ENCODE measurements at regions not wholly inside any gene's neighbourhood (a gene's known extent, or its start where the extent isn't known, plus 50 kb on each side); places are given as distances from the start of the nearest gene placed in this dataset.
"Not testable (repeated sequence)": the region's sequence is repeated elsewhere in the genome, so short reads cannot be mapped to it uniquely, and the experiment has no call there.

GRCh38 chr12:65733643-65734042, 90.6 kb upstream of the HMGA2 start:
- H3K9me3 ChIP-seq (ENCODE audit: control insufficient read depth, low read length); H3K36me3 ChIP-seq (ENCODE audit: control insufficient read depth, insufficient read depth, low read length); H3K4me3 ChIP-seq (ENCODE audit: extremely low read depth, insufficient read depth, low read length, poor library complexity, severe bottlenecking); H3K27ac ChIP-seq (ENCODE audit: low read depth, low read length, severe bottlenecking); H3K4me1 ChIP-seq (ENCODE audit: control insufficient read depth, insufficient read depth, low read length, poor library complexity, severe bottlenecking): not testable (repeated sequence)
- 86 to 100% methylated on average over 1 of the region's 2 CpGs for WGBS, 2 experiments (ENCODE audit: insufficient coverage in 2 of 2)

DNA sequence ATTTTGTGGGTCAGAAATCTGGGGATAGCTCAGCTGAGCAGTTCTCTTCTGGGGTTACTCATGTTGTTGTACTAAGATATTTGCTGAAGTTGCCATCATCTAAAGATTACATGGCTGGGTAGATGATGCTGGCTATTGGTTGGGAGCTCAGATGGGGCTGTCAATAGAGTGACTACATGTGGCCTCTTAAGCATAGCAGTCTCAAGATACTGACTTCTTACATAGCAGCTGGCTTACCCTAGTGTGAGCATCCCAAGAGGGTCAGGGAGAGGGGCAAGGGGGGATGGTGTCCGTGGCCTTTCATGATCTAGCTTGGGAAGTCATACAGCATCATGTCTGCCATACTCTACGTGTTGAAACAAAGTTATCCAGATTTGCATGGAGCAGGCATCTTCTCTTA, 90.1 kb upstream of the HMGA2 start:
- H3K4me3 ChIP-seq (ENCODE audit: extremely low read depth, insufficient read depth, low read length, poor library complexity, severe bottlenecking) = no peak overlapping the region
- H3K9me3 ChIP-seq (ENCODE audit: control insufficient read depth, low read length) = no peaks in the 10 kb centered on the region
- 95 to 100% methylated on average over 1 to 2 of the region's 2 CpGs for WGBS, 2 experiments (ENCODE audit: insufficient coverage in 2 of 2)
- no peaks in the 10 kb centered on the region for H3K4me1 ChIP-seq (ENCODE audit: control insufficient read depth, insufficient read depth, low read length, poor library complexity, severe bottlenecking)
- H3K27ac ChIP-seq (ENCODE audit: low read depth, low read length, severe bottlenecking) = no peak overlapping the region
- H3K36me3 ChIP-seq (ENCODE audit: control insufficient read depth, insufficient read depth, low read length) = no peaks in the 10 kb centered on the region

- Histone ChIP-seq H3K27ac (ENCODE audit: low read depth, low read length, severe bottlenecking) (no peak overlapping the region), H3K4me3 (ENCODE audit: extremely low read depth, insufficient read depth, low read length, poor library complexity, severe bottlenecking) (no peak overlapping the region), H3K36me3 (ENCODE audit: control insufficient read depth, insufficient read depth, low read length) (no peaks in the 10 kb centered on the region), H3K9me3 (ENCODE audit: control insufficient read depth, low read length) (no peaks in the 10 kb centered on the region), H3K4me1 (ENCODE audit: control insufficient read depth, insufficient read depth, low read length, poor library complexity, severe bottlenecking) (peaks cover 8% of the 10 kb centered on the region)
- WGBS, 2 experiments (ENCODE audit: insufficient coverage in 2 of 2) = no CpG with 5 or more reads among the region's 4 CpGs
Observed at GRCh38 chr12:65739606-65740005, 84.7 kb upstream of the HMGA2 start.

DNA sequence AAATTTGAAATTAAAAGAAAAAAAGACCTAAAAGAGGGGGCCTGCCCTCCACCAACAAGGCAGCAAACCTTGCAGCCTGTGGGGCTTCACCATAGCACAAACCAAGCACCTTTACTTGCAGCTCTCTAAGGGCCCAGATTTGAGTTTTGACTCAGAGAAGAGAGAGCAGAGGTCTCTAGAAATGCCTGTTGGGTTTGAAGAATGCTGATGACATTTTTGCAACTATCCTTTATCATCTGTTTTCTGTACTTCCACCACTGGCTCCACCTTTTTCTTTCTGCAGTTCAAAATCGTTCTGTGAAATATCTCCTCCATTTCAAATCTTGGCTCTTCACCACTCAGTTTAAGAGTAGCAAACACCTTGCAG, 83.8 kb upstream of the HMGA2 start:
- no peaks in the 10 kb centered on the region for H3K9me3 ChIP-seq (ENCODE audit: control insufficient read depth, low read length)
- no peaks in the 10 kb centered on the region for H3K36me3 ChIP-seq (ENCODE audit: control insufficient read depth, insufficient read depth, low read length)
- 29 to 73% methylated on average over 1 of the region's 1 CpG for WGBS, 2 experiments (ENCODE audit: insufficient coverage in 2 of 2)
- peaks cover 8% of the 10 kb centered on the region for H3K4me1 ChIP-seq (ENCODE audit: control insufficient read depth, insufficient read depth, low read length, poor library complexity, severe bottlenecking)
- H3K27ac ChIP-seq (ENCODE audit: low read depth, low read length, severe bottlenecking) = peak overlapping the region; percentile 86
- H3K4me3 ChIP-seq (ENCODE audit: extremely low read depth, insufficient read depth, low read length, poor library complexity, severe bottlenecking) = peak overlapping the region; percentile 76

GRCh38 chr12:65740873-65741600, 83.2 kb upstream of the HMGA2 start:
- Histone ChIP-seq H3K9me3 (ENCODE audit: control insufficient read depth, low read length) (no peaks in the 10 kb centered on the region), H3K27ac (ENCODE audit: low read depth, low read length, severe bottlenecking) (peak overlapping the region; percentile 86)
- WGBS, 2 experiments (ENCODE audit: insufficient coverage in 2 of 2) = 21 to 34% methylated on average over 17 to 18 of the region's 42 CpGs

GRCh38 chr12:65741656-65742017, 82.6 kb upstream of the HMGA2 start:
- Histone ChIP-seq H3K27ac (ENCODE audit: low read depth, low read length, severe bottlenecking) (peak overlapping the region; percentile 92), H3K4me1 (ENCODE audit: control insufficient read depth, insufficient read depth, low read length, poor library complexity, severe bottlenecking) (peaks cover 8% of the 10 kb centered on the region), H3K36me3 (ENCODE audit: control insufficient read depth, insufficient read depth, low read length) (no peaks in the 10 kb centered on the region), H3K9me3 (ENCODE audit: control insufficient read depth, low read length) (no peaks in the 10 kb centered on the region), H3K4me3 (ENCODE audit: extremely low read depth, insufficient read depth, low read length, poor library complexity, severe bottlenecking) (peak overlapping the region; percentile 76)
- 0 to 1% methylated on average over 21 to 22 of the region's 35 CpGs for WGBS, 2 experiments (ENCODE audit: insufficient coverage in 2 of 2)

More at GRCh38 chr12:65740873-65741600, 83.2 kb upstream of the HMGA2 start:
- Histone ChIP-seq H3K4me3 (ENCODE audit: extremely low read depth, insufficient read depth, low read length, poor library complexity, severe bottlenecking) (peak overlapping the region; percentile 76), H3K36me3 (ENCODE audit: control insufficient read depth, insufficient read depth, low read length) (no peaks in the 10 kb centered on the region), H3K4me1 (ENCODE audit: control insufficient read depth, insufficient read depth, low read length, poor library complexity, severe bottlenecking) (peaks cover 8% of the 10 kb centered on the region)

DNA sequence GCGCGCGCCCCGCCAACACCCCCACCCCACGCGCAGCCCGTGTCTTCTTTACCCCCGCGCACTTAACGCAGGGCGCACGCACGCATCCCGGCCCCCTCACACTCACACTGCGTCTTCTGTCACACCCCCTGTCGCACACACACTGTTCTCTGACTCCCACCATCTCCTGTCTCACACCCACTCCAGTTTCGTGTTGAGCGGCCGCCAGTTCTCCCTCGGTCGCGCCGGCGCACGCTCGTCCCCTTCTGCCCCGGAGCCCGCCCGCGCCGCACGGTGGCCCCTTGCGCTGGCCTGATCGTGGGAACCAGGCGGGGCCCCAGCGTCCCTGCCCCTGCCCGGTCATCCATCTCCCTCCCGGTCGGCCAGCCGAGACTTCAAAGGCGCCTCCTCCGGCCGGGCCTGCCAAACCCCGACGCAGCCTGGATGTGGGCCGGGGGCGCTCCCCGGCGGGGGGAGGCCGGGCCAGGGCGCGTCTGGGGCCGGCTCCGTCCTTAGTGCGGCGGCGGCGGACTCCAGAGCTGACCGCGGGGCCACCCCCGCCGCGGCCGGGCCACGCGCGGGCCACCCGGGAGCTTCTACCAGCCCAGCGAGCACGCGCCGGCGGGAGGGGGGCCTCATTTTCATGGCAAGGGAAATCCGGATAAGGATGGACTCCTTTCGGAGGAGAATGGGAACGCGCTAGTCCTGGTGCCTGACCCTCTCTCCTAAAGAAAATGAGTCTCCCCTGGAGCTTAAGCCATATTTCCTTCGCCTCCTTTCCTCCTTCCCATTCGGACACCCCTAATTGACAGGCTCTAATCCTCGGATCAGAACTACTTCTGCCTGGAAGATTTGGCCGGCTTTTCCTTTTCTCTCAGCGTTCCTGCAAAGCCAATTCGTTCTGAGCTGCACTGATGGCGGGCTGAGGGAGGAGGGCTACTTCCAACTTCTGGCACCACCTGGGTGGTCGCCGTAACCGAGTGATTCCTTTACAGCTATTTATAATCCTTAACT, 82.0 kb upstream of the HMGA2 start:
- Histone ChIP-seq H3K27ac (ENCODE audit: low read depth, low read length, severe bottlenecking) (peak overlapping the region; percentile 92), H3K36me3 (ENCODE audit: control insufficient read depth, insufficient read depth, low read length) (no peaks in the 10 kb centered on the region), H3K4me3 (ENCODE audit: extremely low read depth, insufficient read depth, low read length, poor library complexity, severe bottlenecking) (peak overlapping the region; percentile 76), H3K9me3 (ENCODE audit: control insufficient read depth, low read length) (no peaks in the 10 kb centered on the region), H3K4me1 (ENCODE audit: control insufficient read depth, insufficient read depth, low read length, poor library complexity, severe bottlenecking) (peaks cover 8% of the 10 kb centered on the region)
- WGBS, 2 experiments (ENCODE audit: insufficient coverage in 2 of 2) = 0 to 2% methylated on average over 40 to 77 of the region's 87 CpGs

GRCh38 chr12:65744236-65744840, 79.9 kb upstream of the HMGA2 start:
- not testable (repeated sequence) for H3K36me3 ChIP-seq (ENCODE audit: control insufficient read depth, insufficient read depth, low read length); H3K27ac ChIP-seq (ENCODE audit: low read depth, low read length, severe bottlenecking); H3K4me1 ChIP-seq (ENCODE audit: control insufficient read depth, insufficient read depth, low read length, poor library complexity, severe bottlenecking); H3K9me3 ChIP-seq (ENCODE audit: control insufficient read depth, low read length); H3K4me3 ChIP-seq (ENCODE audit: extremely low read depth, insufficient read depth, low read length, poor library complexity, severe bottlenecking)
- WGBS, 2 experiments (ENCODE audit: insufficient coverage in 2 of 2) = 97% methylated on average over 17 to 18 of the region's 30 CpGs

DNA sequence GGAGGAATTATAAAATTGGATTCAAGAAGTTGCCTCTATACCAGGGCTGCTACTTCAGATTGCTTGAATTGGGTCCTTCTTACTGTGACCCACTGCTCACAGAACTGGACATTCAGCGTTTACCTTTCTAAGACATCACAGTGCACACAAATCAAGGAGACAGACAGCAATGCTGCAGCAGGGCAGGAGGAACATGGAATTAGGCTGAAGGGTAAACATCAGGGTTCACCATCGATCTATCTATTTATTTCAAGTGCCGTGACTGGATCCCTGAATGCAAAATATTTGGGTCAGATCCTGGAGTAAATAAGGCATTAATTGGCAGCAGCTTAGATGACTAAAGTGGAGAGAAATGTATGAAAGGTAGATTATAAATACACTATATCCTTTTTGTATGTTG, 76.9 kb upstream of the HMGA2 start:
- WGBS, 2 experiments (ENCODE audit: insufficient coverage in 2 of 2) = 76 to 92% methylated on average over 2 of the region's 3 CpGs
- H3K36me3 ChIP-seq (ENCODE audit: control insufficient read depth, insufficient read depth, low read length) = no peaks in the 10 kb centered on the region
- H3K27ac ChIP-seq (ENCODE audit: low read depth, low read length, severe bottlenecking) = no peak overlapping the region
- no peak overlapping the region for H3K4me3 ChIP-seq (ENCODE audit: extremely low read depth, insufficient read depth, low read length, poor library complexity, severe bottlenecking)
- H3K9me3 ChIP-seq (ENCODE audit: control insufficient read depth, low read length) = no peaks in the 10 kb centered on the region
- H3K4me1 ChIP-seq (ENCODE audit: control insufficient read depth, insufficient read depth, low read length, poor library complexity, severe bottlenecking) = peaks cover 8% of the 10 kb centered on the region

GRCh38 chr12:65748332-65748731, 76.0 kb upstream of the HMGA2 start:
- 100% methylated on average over 1 of the region's 2 CpGs; no CpG with 5 or more reads in 1 of the 2 experiments for WGBS, 2 experiments (ENCODE audit: insufficient coverage in 2 of 2)
- Histone ChIP-seq H3K36me3 (ENCODE audit: control insufficient read depth, insufficient read depth, low read length) (no peaks in the 10 kb centered on the region), H3K27ac (ENCODE audit: low read depth, low read length, severe bottlenecking) (no peak overlapping the region)

More at GRCh38 chr12:65748332-65748731, 76.0 kb upstream of the HMGA2 start:
- Histone ChIP-seq H3K9me3 (ENCODE audit: control insufficient read depth, low read length) (no peaks in the 10 kb centered on the region), H3K4me1 (ENCODE audit: control insufficient read depth, insufficient read depth, low read length, poor library complexity, severe bottlenecking) (peaks cover 2% of the 10 kb centered on the region), H3K4me3 (ENCODE audit: extremely low read depth, insufficient read depth, low read length, poor library complexity, severe bottlenecking) (no peak overlapping the region)
